D721Med (cell line): ENCODE measurements at regions not wholly inside any gene's neighbourhood (a gene's known extent, or its start where the extent isn't known, plus 50 kb on each side); places are given as distances from the start of the nearest gene placed in this dataset.

Experiments used
- DNase-seq: peaks from one replicate; pipeline ENCODE4 v3.0.0; 2011; ENCODE audit warnings: low spot score; ENCODE audit not compliant: insufficient read length
- FAIRE-seq: peaks from 2 replicates; lab custom pipeline; 2011; peaks lifted over from hg19 to GRCh38; lab: Jason Lieb, UNC
- CTCF ChIP-seq: IDR thresholded peaks from 2 replicates; pipeline ENCODE4 v1.5.1; 2012; ENCODE audit warnings: mild to moderate bottlenecking, control low read depth; ENCODE audit not compliant: insufficient read depth; ENCODE audit errors: missing control alignments

- TF ChIP-seq CTCF = no peak
- FAIRE-seq (no peak), DNase-seq (no peak)
Measured at GRCh38 chr6:153673750-153674149, 365.3 kb upstream of the OPRM1 start.

- no peak for DNase-seq
- no peak for FAIRE-seq
Measured at GRCh38 chr6:153673225-153673624, 365.8 kb upstream of the OPRM1 start.

GRCh38 chr6:153670403-153671026 lies 368.5 kb upstream of the OPRM1 start:
- FAIRE-seq (no peak), DNase-seq (no peak)
- no peak for TF ChIP-seq CTCF

More at GRCh38 chr6:153673225-153673624, 365.8 kb upstream of the OPRM1 start:
- TF ChIP-seq CTCF = no peak

GRCh38 chr6:153668758-153669157 lies 370.3 kb upstream of the OPRM1 start:
- DNase-seq (no peak), FAIRE-seq (no peak)
- no peak for TF ChIP-seq CTCF

- TF ChIP-seq CTCF = no peak
- FAIRE-seq = no peak
Measured at GRCh38 chr6:153662982-153663381, 376.1 kb upstream of the OPRM1 start.

GRCh38 chr6:153645326-153645725 lies 393.7 kb upstream of the OPRM1 start:
- DNase-seq (no peak), FAIRE-seq (no peak)
- no peak for TF ChIP-seq CTCF

More at GRCh38 chr6:153662982-153663381, 376.1 kb upstream of the OPRM1 start:
- no peak for DNase-seq

GRCh38 chr6:153644000-153644399 lies 395.0 kb upstream of the OPRM1 start:
- no peak for TF ChIP-seq CTCF
- no peak for DNase-seq
- no peak for FAIRE-seq
